Psoas muscle (tissue), 7 donors: ENCODE measurements at regions not wholly inside any gene's neighbourhood (a gene's known extent, or its start where the extent isn't known, plus 50 kb on each side); places are given as distances from the start of the nearest gene placed in this dataset.

Experiments
- ATAC-seq, 4 donors: fragments of 200-7000 bp; cut with Tn5 transposase; one replicate each; pipeline ENCODE4 v1.9.1; 2020; ENCODE audit warnings: moderate library complexity in 3 of 4, mild to moderate bottlenecking in 2 of 4
- DNase-seq, 2 donors: peaks; one replicate each; pipeline ENCODE4 v3.0.0-alpha.2; 2020
- H3K27ac ChIP-seq: fragments of 200-600 bp; one replicate; pipeline ENCODE4 v1.8.0; 2022
- H3K27me3 ChIP-seq, 3 donors: fragments of 200-600 bp in 1 of 3; one replicate each; pipeline versions ENCODE4 v1.6.1 to v1.8.0; 2013 to 2022; ENCODE audit warnings: low read length in 2 of 3, mild to moderate bottlenecking in 2 of 3, moderate library complexity in 1 of 3; ENCODE audit not compliant: insufficient read depth in 3 of 3
- H3K36me3 ChIP-seq, 2 donors: fragments of 200-600 bp in 1 of 2; one replicate each; pipeline versions ENCODE4 v1.6.1 to v1.8.0; 2013 to 2022; ENCODE audit warnings: low read depth in 1 of 2, mild to moderate bottlenecking in 1 of 2, moderate library complexity in 1 of 2; ENCODE audit not compliant: insufficient read depth in 1 of 2
- H3K4me1 ChIP-seq: fragments of 200-600 bp; one replicate; pipeline ENCODE4 v1.8.0; 2022
- H3K4me3 ChIP-seq: fragments of 200-600 bp; one replicate; pipeline ENCODE4 v1.8.0; 2022; ENCODE audit warnings: mild to moderate bottlenecking
- H3K9me3 ChIP-seq: fragments of 200-600 bp; one replicate; pipeline ENCODE4 v1.8.0; 2022
- CTCF ChIP-seq: fragments of 200-600 bp; IDR thresholded peaks from one replicate; pipeline ENCODE4 v1.8.0; 2022; ENCODE audit warnings: antibody characterized with exemption
- WGBS, 3 donors: extraction: QIAGEN DNeasy Blood & Tissue Kit; methylation state at CpG; one replicate each; pipeline versions ENCODE4 v1.1.6 to v1.1.7; 2013; 5-methylcytosine and 5-hydroxymethylcytosine counted together
- intact Hi-C, 2 donors: fragments of 100-400 bp; cut with DNase I; formaldehyde crosslinking; loops; one replicate each; pipeline versions ENCODE4 v1.11.0 to v1.14.2; 2022
- donor health status: healthy with polysubstance abuse.
- donor health status: DM: no; HTN: no; CAD: no; lungs with moderate emphysema.
- donor health status: Bipolar disorder and iron deficiency.
- donor health status: healthy.
- donor health status: DM: yes; HTN: yes; CAD: no.
- donor health status: DM: no; HTN: no; CAD: no.
- donor health status: DM: yes; HTN: yes; CAD: no.

- Histone ChIP-seq H3K36me3 (no peaks in the 10 kb centered on the region), H3K4me1 (no peaks in the 10 kb centered on the region), H3K27me3 (no peaks in the 10 kb centered on the region), H3K4me3 (no peak overlapping the region), H3K27ac (no peak overlapping the region), H3K9me3 (no peaks in the 10 kb centered on the region)
- 90 to 94% (median 91%) methylated on average over 2 of the region's 2 CpGs for WGBS, 3 donors
- no peak for TF ChIP-seq CTCF
- intact Hi-C loops = no loop called here
- DNase-seq (no peak), ATAC-seq (no peak)
Measured at GRCh38 chr6:77362055-77362454, 101.2 kb downstream of the HTR1B start.

- Histone ChIP-seq H3K4me1 (no peaks in the 10 kb centered on the region), H3K36me3 (no peaks in the 10 kb centered on the region), H3K27ac (no peak overlapping the region), H3K9me3 (no peaks in the 10 kb centered on the region), H3K4me3 (no peak overlapping the region), H3K27me3 (no peaks in the 10 kb centered on the region)
- DNase-seq = no peak
- TF ChIP-seq CTCF = no peak
- intact Hi-C loops = no loop called here
- 86 to 94% (median 88%) methylated on average over 1 of the region's 1 CpG for WGBS, 3 donors
- ATAC-seq = no peak
Measured at GRCh38 chr6:77361018-77361417, 102.3 kb downstream of the HTR1B start.

GRCh38 chr6:77356821-77357220 is 106.5 kb downstream of the HTR1B start:
- H3K36me3 ChIP-seq = no peaks in the 10 kb centered on the region
- ATAC-seq (no peak), DNase-seq (no peak)
- H3K4me1 ChIP-seq = no peaks in the 10 kb centered on the region
- H3K4me3 ChIP-seq = no peak overlapping the region
- H3K27me3 ChIP-seq = no peaks in the 10 kb centered on the region
- H3K27ac ChIP-seq = no peak overlapping the region
- H3K9me3 ChIP-seq = no peaks in the 10 kb centered on the region
- intact Hi-C loops = no loop called here
- no peak for TF ChIP-seq CTCF

GRCh38 chr6:77354581-77354980 is 108.7 kb downstream of the HTR1B start:
- Histone ChIP-seq H3K27me3 (no peaks in the 10 kb centered on the region), H3K9me3 (no peaks in the 10 kb centered on the region), H3K27ac (no peak overlapping the region), H3K36me3 (no peaks in the 10 kb centered on the region), H3K4me1 (no peaks in the 10 kb centered on the region), H3K4me3 (no peak overlapping the region)
- ATAC-seq (no peak), DNase-seq (no peak)
- no peak for TF ChIP-seq CTCF
- intact Hi-C loops = no loop called here

GRCh38 chr6:77353129-77353528 is 110.2 kb downstream of the HTR1B start:
- no peak for DNase-seq
- Histone ChIP-seq H3K4me1 (no peaks in the 10 kb centered on the region), H3K4me3 (no peak overlapping the region), H3K36me3 (no peaks in the 10 kb centered on the region), H3K9me3 (no peaks in the 10 kb centered on the region), H3K27me3 (no peaks in the 10 kb centered on the region), H3K27ac (no peak overlapping the region)
- no peak for ATAC-seq
- TF ChIP-seq CTCF = no peak
- intact Hi-C loops = no loop called here
